Thyroid gland (tissue), 4 donors: ENCODE measurements at regions not wholly inside any gene's neighbourhood (a gene's known extent, or its start where the extent isn't known, plus 50 kb on each side); places are given as distances from the start of the nearest gene placed in this dataset.

ENCODE experiments used
- DNase-seq, 2 donors: peaks; one replicate each; pipeline ENCODE4 v3.0.0-alpha.2; 2019
- H3K27ac ChIP-seq, 3 donors: fragments of 200-600 bp; sonication (generic); 1 replicate in 2 of 3; 2 replicates in 1 of 3; pipeline ENCODE4 v1.5.1; 2016 to 2019; ENCODE audit warnings: mild to moderate bottlenecking in 1 of 3, moderate library complexity in 1 of 3
- H3K27me3 ChIP-seq: fragments of 200-600 bp; sonication (generic); one replicate; pipeline ENCODE4 v1.5.1; 2019
- H3K36me3 ChIP-seq, 2 donors: fragments of 200-600 bp; sonication (generic); one replicate each; pipeline ENCODE4 v1.5.1; 2016 to 2019
- H3K4me1 ChIP-seq, 2 donors: fragments of 200-600 bp; sonication (generic); one replicate each; pipeline ENCODE4 v1.5.1; 2017 to 2019
- H3K4me3 ChIP-seq, 3 donors: fragments of 200-600 bp; sonication (generic); replicated peaks in 1 of 3; 1 replicate in 2 of 3; 2 replicates in 1 of 3; pipeline ENCODE4 v1.5.1; 2016; ENCODE audit warnings: mild to moderate bottlenecking in 1 of 3
- H3K9me3 ChIP-seq: fragments of 200-600 bp; sonication (generic); one replicate; pipeline ENCODE4 v1.5.1; 2017
- CTCF ChIP-seq, 6 experiments: fragments of 200-600 bp in 3 of 6; fragments of 450-650 bp in 3 of 6; sonication (generic) in 3 of 6; IDR thresholded peaks; one replicate each; pipeline ENCODE4 v1.5.1; 2016 to 2019; ENCODE audit warnings: antibody characterized with exemption in 6 of 6, mild to moderate bottlenecking in 2 of 6, inconsistent platforms in 1 of 6, moderate library complexity in 1 of 6
- POLR2A ChIP-seq, 2 donors: fragments of 450-650 bp; IDR thresholded peaks; one replicate each; pipeline ENCODE4 v1.6.1; 2017; ENCODE audit warnings: antibody characterized with exemption in 2 of 2, mild to moderate bottlenecking in 2 of 2, moderate library complexity in 1 of 2
- WGBS, 2 donors: methylation state at CpG; one replicate each; pipeline ENCODE4 v1.1.5; 2017; 5-methylcytosine and 5-hydroxymethylcytosine counted together
- intact Hi-C: fragments of 100-400 bp; cut with DNase I; formaldehyde crosslinking; loops from one replicate; pipeline ENCODE4 v1.15.1; 2023

GRCh38 chr2:6454286-6454990 is 411.3 kb downstream of the CMPK2 start:
- H3K4me1 ChIP-seq: no peaks in the 10 kb centered on the region
- no peak overlapping the region for H3K27ac ChIP-seq
- H3K4me3 ChIP-seq: no peak overlapping the region
- no peak for TF ChIP-seq CTCF (IDR thresholded peaks at IDR 0.05)
- no peak for TF ChIP-seq POLR2A (IDR thresholded peaks at IDR 0.05)
- intact Hi-C loops: no loop called here
- no peak for DNase-seq
- H3K9me3 ChIP-seq: no peaks in the 10 kb centered on the region
- no peaks in the 10 kb centered on the region for H3K36me3 ChIP-seq
- WGBS, 2 donors: 76 to 77% methylated on average over 1 of the region's 1 CpG
- no peaks in the 10 kb centered on the region for H3K27me3 ChIP-seq

GRCh38 chr2:6459138-6459537 is 406.6 kb downstream of the CMPK2 start:
- 90 to 92% methylated on average over 2 to 3 of the region's 13 CpGs for WGBS, 2 donors
- TF ChIP-seq POLR2A (IDR thresholded peaks at IDR 0.05) (no peak), CTCF (IDR thresholded peaks at IDR 0.05) (no peak)
- Histone ChIP-seq H3K27me3 (no peaks in the 10 kb centered on the region), H3K4me1 (no peaks in the 10 kb centered on the region), H3K27ac (no peak overlapping the region), H3K9me3 (no peaks in the 10 kb centered on the region), H3K36me3 (no peaks in the 10 kb centered on the region), H3K4me3 (no peak overlapping the region)
- intact Hi-C loops: no loop called here
- DNase-seq: no peak

DNA sequence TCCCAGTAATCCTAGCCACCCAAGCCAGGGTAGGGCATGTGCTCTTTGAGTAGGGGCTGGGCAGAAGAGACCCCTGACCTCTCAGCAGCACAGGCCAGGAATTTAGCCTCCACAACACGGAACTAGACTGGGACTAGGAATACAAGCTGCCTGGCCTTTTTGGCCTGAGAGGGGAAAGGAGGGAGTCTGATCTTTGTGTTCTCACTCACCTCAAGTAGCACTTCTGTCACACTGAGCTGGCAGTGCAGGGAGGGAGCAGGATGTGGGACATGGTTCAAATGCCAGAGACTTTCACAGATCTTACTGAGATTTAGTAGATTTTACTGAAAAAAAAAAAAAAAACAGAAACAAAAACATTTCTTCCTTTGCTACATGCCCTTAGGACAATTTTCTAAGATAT is 395.2 kb downstream of the CMPK2 start:
- Histone ChIP-seq H3K4me3 (no peak overlapping the region), H3K27ac (peak overlapping the region; percentile 50 to 70 (median 63)), H3K4me1 (peaks cover 6 to 12% of the 10 kb centered on the region in 2 donors), H3K27me3 (no peaks in the 10 kb centered on the region), H3K36me3 (no peaks in the 10 kb centered on the region), H3K9me3 (no peaks in the 10 kb centered on the region)
- intact Hi-C loops: no loop called here
- WGBS, 2 donors: 15 to 29% methylated on average over 1 of the region's 1 CpG
- TF ChIP-seq POLR2A (IDR thresholded peaks at IDR 0.05): no peak
- TF ChIP-seq CTCF (IDR thresholded peaks at IDR 0.05): no peak
- peak; percentile 80 to 81 for DNase-seq

- H3K27ac ChIP-seq: peak overlapping the region; percentile 44 to 70 (median 50)
- H3K4me3 ChIP-seq: no peak overlapping the region
- H3K4me1 ChIP-seq: peaks cover 6 to 12% of the 10 kb centered on the region in 2 donors
- peak; percentile 56 to 60 for DNase-seq
- no peaks in the 10 kb centered on the region for H3K27me3 ChIP-seq
- no peaks in the 10 kb centered on the region for H3K9me3 ChIP-seq
- WGBS, 2 donors: 51 to 52% methylated on average over 4 of the region's 4 CpGs
- TF ChIP-seq CTCF (IDR thresholded peaks at IDR 0.05) (no peak), POLR2A (IDR thresholded peaks at IDR 0.05) (no peak)
- intact Hi-C loops: no loop called here
- H3K36me3 ChIP-seq: no peaks in the 10 kb centered on the region
Observed at GRCh38 chr2:6471419-6471818, 394.3 kb downstream of the CMPK2 start.
